ENCODE measurements at regions not wholly inside any gene's neighbourhood (a gene's known extent, or its start where the extent isn't known, plus 50 kb on each side); places are given as distances from the start of the nearest gene placed in this dataset.
"Not testable (repeated sequence)": the region's sequence is repeated elsewhere in the genome, so short reads cannot be mapped to it uniquely, and the experiment has no call there.

- DNase-seq (no peak), ATAC-seq (replicated peaks) (no peak)
- no peaks in the 10 kb centered on the region for H3K9me3 Mint-ChIP-seq
- no peak overlapping the region for H3K4me3 Mint-ChIP-seq
- no peaks in the 10 kb centered on the region for H3K4me1 Mint-ChIP-seq (ENCODE audit: low read depth in 2 of 2)
- no peak overlapping the region for H3K27ac Mint-ChIP-seq
- H3K27me3 Mint-ChIP-seq, result peaks cover 4 to 6% of the 10 kb centered on the region in 2 donors
- no peaks in the 10 kb centered on the region for H3K36me3 Mint-ChIP-seq (ENCODE audit: insufficient read depth)
Measured at GRCh38 chr3:178203650-178204049, 332.6 kb upstream of the KCNMB2 start.

- Mint-ChIP-seq H3K4me1 (ENCODE audit: low read depth in 2 of 2) (no peaks in the 10 kb centered on the region), H3K27ac (no peak overlapping the region), H3K4me3 (no peak overlapping the region), H3K27me3 (peaks cover 15 to 19% of the 10 kb centered on the region in 2 donors), H3K9me3 (no peaks in the 10 kb centered on the region), H3K36me3 (ENCODE audit: insufficient read depth) (no peaks in the 10 kb centered on the region)
- DNase-seq, result no peak
- ATAC-seq (replicated peaks), result no peak
Measured at GRCh38 chr3:178205740-178206139, 330.5 kb upstream of the KCNMB2 start.

GRCh38 chr3:178206521-178206920 lies 329.7 kb upstream of the KCNMB2 start:
- DNase-seq, result no peak
- Mint-ChIP-seq H3K4me3 (no peak overlapping the region), H3K36me3 (ENCODE audit: insufficient read depth) (no peaks in the 10 kb centered on the region), H3K27me3 (peaks cover 15 to 19% of the 10 kb centered on the region in 2 donors), H3K27ac (no peak overlapping the region), H3K9me3 (no peaks in the 10 kb centered on the region), H3K4me1 (ENCODE audit: low read depth in 2 of 2) (no peaks in the 10 kb centered on the region)
- no peak for ATAC-seq (replicated peaks)

- H3K4me3 Mint-ChIP-seq; ATAC-seq (replicated peaks); H3K36me3 Mint-ChIP-seq (ENCODE audit: insufficient read depth); H3K27ac Mint-ChIP-seq; DNase-seq; H3K9me3 Mint-ChIP-seq; H3K4me1 Mint-ChIP-seq (ENCODE audit: low read depth in 2 of 2): not testable (repeated sequence)
- peaks cover 15 to 19% of the 10 kb centered on the region in 2 donors for H3K27me3 Mint-ChIP-seq
Measured at GRCh38 chr3:178207161-178207560, 329.1 kb upstream of the KCNMB2 start.

GRCh38 chr3:178207627-178208026 lies 328.6 kb upstream of the KCNMB2 start:
- H3K27me3 Mint-ChIP-seq, result peaks cover 15 to 19% of the 10 kb centered on the region in 2 donors
- not testable (repeated sequence) for ATAC-seq (replicated peaks); DNase-seq; H3K36me3 Mint-ChIP-seq (ENCODE audit: insufficient read depth); H3K4me1 Mint-ChIP-seq (ENCODE audit: low read depth in 2 of 2); H3K27ac Mint-ChIP-seq; H3K9me3 Mint-ChIP-seq; H3K4me3 Mint-ChIP-seq

- H3K36me3 Mint-ChIP-seq (ENCODE audit: insufficient read depth); ATAC-seq (replicated peaks); H3K9me3 Mint-ChIP-seq; H3K27ac Mint-ChIP-seq; H3K4me3 Mint-ChIP-seq; H3K4me1 Mint-ChIP-seq (ENCODE audit: low read depth in 2 of 2); DNase-seq: not testable (repeated sequence)
- H3K27me3 Mint-ChIP-seq, result peaks cover 15 to 19% of the 10 kb centered on the region in 2 donors
Measured at GRCh38 chr3:178209116-178209515, 327.1 kb upstream of the KCNMB2 start.

- H3K36me3 Mint-ChIP-seq (ENCODE audit: insufficient read depth); H3K4me1 Mint-ChIP-seq (ENCODE audit: low read depth in 2 of 2); H3K9me3 Mint-ChIP-seq; H3K4me3 Mint-ChIP-seq; H3K27ac Mint-ChIP-seq; DNase-seq; ATAC-seq (replicated peaks): not testable (repeated sequence)
- H3K27me3 Mint-ChIP-seq, result peaks cover 15 to 19% of the 10 kb centered on the region in 2 donors
Measured at GRCh38 chr3:178209618-178210017, 326.6 kb upstream of the KCNMB2 start.

- ATAC-seq (replicated peaks); H3K27ac Mint-ChIP-seq; H3K9me3 Mint-ChIP-seq; H3K4me3 Mint-ChIP-seq; DNase-seq; H3K36me3 Mint-ChIP-seq (ENCODE audit: insufficient read depth); H3K4me1 Mint-ChIP-seq (ENCODE audit: low read depth in 2 of 2): not testable (repeated sequence)
- peaks cover 15 to 19% of the 10 kb centered on the region in 2 donors for H3K27me3 Mint-ChIP-seq
Measured at GRCh38 chr3:178211086-178211485, 325.1 kb upstream of the KCNMB2 start.

- ATAC-seq (replicated peaks) (no peak), DNase-seq (no peak)
- Mint-ChIP-seq H3K27ac (no peak overlapping the region), H3K27me3 (peaks cover 20 to 30% of the 10 kb centered on the region in 2 donors), H3K4me3 (no peak overlapping the region), H3K4me1 (ENCODE audit: low read depth in 2 of 2) (no peaks in the 10 kb centered on the region), H3K36me3 (ENCODE audit: insufficient read depth) (no peaks in the 10 kb centered on the region), H3K9me3 (no peaks in the 10 kb centered on the region)
Measured at GRCh38 chr3:178217479-178217878, 318.8 kb upstream of the KCNMB2 start.

GRCh38 chr3:178218231-178218630 lies 318.0 kb upstream of the KCNMB2 start:
- no peak for DNase-seq
- Mint-ChIP-seq H3K27ac (no peak overlapping the region), H3K27me3 (peaks cover 23 to 36% of the 10 kb centered on the region in 2 donors), H3K9me3 (no peaks in the 10 kb centered on the region), H3K4me3 (no peak overlapping the region), H3K4me1 (ENCODE audit: low read depth in 2 of 2) (no peaks in the 10 kb centered on the region), H3K36me3 (ENCODE audit: insufficient read depth) (no peaks in the 10 kb centered on the region)
- no peak for ATAC-seq (replicated peaks)

GRCh38 chr3:178219661-178220060 lies 316.6 kb upstream of the KCNMB2 start:
- not testable (repeated sequence) for H3K4me3 Mint-ChIP-seq; ATAC-seq (replicated peaks); H3K36me3 Mint-ChIP-seq (ENCODE audit: insufficient read depth); DNase-seq; H3K4me1 Mint-ChIP-seq (ENCODE audit: low read depth in 2 of 2); H3K27ac Mint-ChIP-seq; H3K9me3 Mint-ChIP-seq
- H3K27me3 Mint-ChIP-seq, result peaks cover 28 to 36% of the 10 kb centered on the region in 2 donors

GRCh38 chr3:178223876-178224275 lies 312.4 kb upstream of the KCNMB2 start:
- Mint-ChIP-seq H3K4me1 (ENCODE audit: low read depth in 2 of 2) (no peaks in the 10 kb centered on the region), H3K4me3 (no peak overlapping the region), H3K9me3 (no peaks in the 10 kb centered on the region), H3K36me3 (ENCODE audit: insufficient read depth) (no peaks in the 10 kb centered on the region), H3K27ac (no peak overlapping the region), H3K27me3 (peaks cover 31 to 36% of the 10 kb centered on the region in 2 donors)
- ATAC-seq (replicated peaks) (no peak), DNase-seq (no peak)

- H3K27me3 Mint-ChIP-seq, result peaks cover 19 to 23% of the 10 kb centered on the region in 2 donors
- no peak overlapping the region for H3K27ac Mint-ChIP-seq
- no peak overlapping the region for H3K4me3 Mint-ChIP-seq
- DNase-seq (no peak), ATAC-seq (replicated peaks) (no peak)
- no peaks in the 10 kb centered on the region for H3K4me1 Mint-ChIP-seq (ENCODE audit: low read depth in 2 of 2)
- no peaks in the 10 kb centered on the region for H3K9me3 Mint-ChIP-seq
- no peaks in the 10 kb centered on the region for H3K36me3 Mint-ChIP-seq (ENCODE audit: insufficient read depth)
Measured at GRCh38 chr3:178226094-178226493, 310.1 kb upstream of the KCNMB2 start.

- ATAC-seq (replicated peaks), result no peak
- Mint-ChIP-seq H3K36me3 (ENCODE audit: insufficient read depth) (no peaks in the 10 kb centered on the region), H3K4me3 (no peak overlapping the region), H3K4me1 (ENCODE audit: low read depth in 2 of 2) (no peaks in the 10 kb centered on the region), H3K27ac (no peak overlapping the region), H3K9me3 (no peaks in the 10 kb centered on the region), H3K27me3 (peaks cover 2 to 12% of the 10 kb centered on the region in 2 donors)
- no peak for DNase-seq
Measured at GRCh38 chr3:178231645-178232044, 304.6 kb upstream of the KCNMB2 start.

Measured in effector memory CD8-positive, alpha-beta T cell (primary cell).